ENCODE measurements at regions not wholly inside any gene's neighbourhood (a gene's known extent, or its start where the extent isn't known, plus 50 kb on each side); places are given as distances from the start of the nearest gene placed in this dataset.

DNA sequence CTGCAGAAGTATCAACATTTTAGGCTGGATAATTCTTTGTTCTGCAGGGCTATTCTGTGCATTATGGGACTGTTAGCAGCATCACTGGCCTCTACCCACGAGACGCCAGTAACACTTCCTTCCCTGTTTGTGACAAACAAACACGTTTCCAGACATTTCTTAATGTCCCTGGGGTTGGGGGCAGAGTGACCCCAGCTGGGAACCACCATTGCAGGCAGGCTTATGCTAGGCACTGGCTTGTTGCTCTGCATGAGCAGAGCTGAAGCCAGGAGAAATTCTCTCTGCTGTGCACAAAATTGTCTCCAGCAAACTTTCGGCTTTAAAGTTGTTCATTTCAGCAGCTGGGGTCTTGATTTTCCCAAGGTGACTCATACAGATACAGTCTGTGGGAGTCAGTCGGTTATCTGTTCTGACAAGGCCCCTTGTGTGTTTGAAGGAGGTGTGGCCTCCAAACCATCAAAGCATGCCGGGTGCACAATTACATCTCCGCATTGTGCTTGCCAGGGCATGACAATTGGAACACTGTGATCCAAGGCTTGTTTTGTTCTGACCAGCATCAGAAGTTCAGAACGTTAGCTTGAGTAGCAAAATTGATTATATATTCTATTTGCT is 156.4 kb upstream of the BOD1L1 start:
- WGBS, result 72% methylated on average over 8 of the region's 8 CpGs
- Histone ChIP-seq H3K27ac (ENCODE audit: low read depth in 1 of 2, low read length in 2 of 2) (no peak overlapping the region), H3K27me3 (ENCODE audit: control insufficient read depth in 4 of 4, insufficient read depth in 4 of 4, low read length in 3 of 4) (no peaks in the 10 kb centered on the region), H3K36me3 (ENCODE audit: control insufficient read depth in 4 of 4, insufficient read depth in 3 of 4, low read depth in 1 of 4, low read length in 3 of 4) (no peaks in the 10 kb centered on the region), H3K9ac (ENCODE audit: low read depth in 1 of 2, low read length in 2 of 2) (no peak overlapping the region), H3K4me1 (ENCODE audit: control insufficient read depth in 4 of 4, insufficient read depth in 4 of 4, low read length in 3 of 4) (no peaks in the 10 kb centered on the region), H3K4me3 (ENCODE audit: low read depth in 1 of 3, low read length in 3 of 3) (no peak overlapping the region), H3K9me3 (ENCODE audit: control insufficient read depth in 4 of 4, low read length in 3 of 4) (no peaks in the 10 kb centered on the region)
- no peak for DNase-seq (ENCODE audit: low spot score)
- TF ChIP-seq NR2F2 (IDR thresholded peaks at IDR 0.05) (no peak), HNF4G (IDR thresholded peaks at IDR 0.05) (no peak), JUND (IDR thresholded peaks at IDR 0.05) (no peak), RAD21 (IDR thresholded peaks at IDR 0.05) (no peak), GABPA (IDR thresholded peaks at IDR 0.05 in 1 of 2, conservative IDR thresholded peaks at IDR 0.05 in 1 of 2) (no peak), TAF1 (conservative IDR thresholded peaks at IDR 0.05) (no peak), FOXA1 (IDR thresholded peaks at IDR 0.05) (no peak), YY1 (IDR thresholded peaks at IDR 0.05) (no peak), RXRA (IDR thresholded peaks at IDR 0.05) (no peak), HNF4A (conservative IDR thresholded peaks at IDR 0.05) (no peak), EGR1 (IDR thresholded peaks at IDR 0.05; ENCODE audit: low read depth in 2 of 2) (no peak), FOXA2 (IDR thresholded peaks at IDR 0.05) (no peak), SP1 (IDR thresholded peaks at IDR 0.05) (no peak)
- TF ChIP-seq, protein P1, sequence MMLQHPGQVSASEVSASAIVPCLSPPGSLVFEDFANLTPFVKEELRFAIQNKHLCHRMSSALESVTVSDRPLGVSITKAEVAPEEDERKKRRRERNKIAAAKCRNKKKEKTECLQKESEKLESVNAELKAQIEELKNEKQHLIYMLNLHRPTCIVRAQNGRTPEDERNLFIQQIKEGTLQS (IDR thresholded peaks at IDR 0.05), result no peak
- TF ChIP-seq, protein P2, sequence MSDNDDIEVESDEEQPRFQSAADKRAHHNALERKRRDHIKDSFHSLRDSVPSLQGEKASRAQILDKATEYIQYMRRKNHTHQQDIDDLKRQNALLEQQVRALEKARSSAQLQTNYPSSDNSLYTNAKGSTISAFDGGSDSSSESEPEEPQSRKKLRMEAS (IDR thresholded peaks at IDR 0.05), result no peak
- TF ChIP-seq, protein P3, sequence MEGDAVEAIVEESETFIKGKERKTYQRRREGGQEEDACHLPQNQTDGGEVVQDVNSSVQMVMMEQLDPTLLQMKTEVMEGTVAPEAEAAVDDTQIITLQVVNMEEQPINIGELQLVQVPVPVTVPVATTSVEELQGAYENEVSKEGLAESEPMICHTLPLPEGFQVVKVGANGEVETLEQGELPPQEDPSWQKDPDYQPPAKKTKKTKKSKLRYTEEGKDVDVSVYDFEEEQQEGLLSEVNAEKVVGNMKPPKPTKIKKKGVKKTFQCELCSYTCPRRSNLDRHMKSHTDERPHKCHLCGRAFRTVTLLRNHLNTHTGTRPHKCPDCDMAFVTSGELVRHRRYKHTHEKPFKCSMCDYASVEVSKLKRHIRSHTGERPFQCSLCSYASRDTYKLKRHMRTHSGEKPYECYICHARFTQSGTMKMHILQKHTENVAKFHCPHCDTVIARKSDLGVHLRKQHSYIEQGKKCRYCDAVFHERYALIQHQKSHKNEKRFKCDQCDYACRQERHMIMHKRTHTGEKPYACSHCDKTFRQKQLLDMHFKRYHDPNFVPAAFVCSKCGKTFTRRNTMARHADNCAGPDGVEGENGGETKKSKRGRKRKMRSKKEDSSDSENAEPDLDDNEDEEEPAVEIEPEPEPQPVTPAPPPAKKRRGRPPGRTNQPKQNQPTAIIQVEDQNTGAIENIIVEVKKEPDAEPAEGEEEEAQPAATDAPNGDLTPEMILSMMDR (IDR thresholded peaks at IDR 0.05; ENCODE audit: low read depth, low read length, missing input control), result no peak
- TF ChIP-seq, protein P4, sequence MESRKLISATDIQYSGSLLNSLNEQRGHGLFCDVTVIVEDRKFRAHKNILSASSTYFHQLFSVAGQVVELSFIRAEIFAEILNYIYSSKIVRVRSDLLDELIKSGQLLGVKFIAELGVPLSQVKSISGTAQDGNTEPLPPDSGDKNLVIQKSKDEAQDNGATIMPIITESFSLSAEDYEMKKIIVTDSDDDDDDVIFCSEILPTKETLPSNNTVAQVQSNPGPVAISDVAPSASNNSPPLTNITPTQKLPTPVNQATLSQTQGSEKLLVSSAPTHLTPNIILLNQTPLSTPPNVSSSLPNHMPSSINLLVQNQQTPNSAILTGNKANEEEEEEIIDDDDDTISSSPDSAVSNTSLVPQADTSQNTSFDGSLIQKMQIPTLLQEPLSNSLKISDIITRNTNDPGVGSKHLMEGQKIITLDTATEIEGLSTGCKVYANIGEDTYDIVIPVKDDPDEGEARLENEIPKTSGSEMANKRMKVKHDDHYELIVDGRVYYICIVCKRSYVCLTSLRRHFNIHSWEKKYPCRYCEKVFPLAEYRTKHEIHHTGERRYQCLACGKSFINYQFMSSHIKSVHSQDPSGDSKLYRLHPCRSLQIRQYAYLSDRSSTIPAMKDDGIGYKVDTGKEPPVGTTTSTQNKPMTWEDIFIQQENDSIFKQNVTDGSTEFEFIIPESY (IDR thresholded peaks at IDR 0.05), result no peak
- TF ChIP-seq, protein P5, sequence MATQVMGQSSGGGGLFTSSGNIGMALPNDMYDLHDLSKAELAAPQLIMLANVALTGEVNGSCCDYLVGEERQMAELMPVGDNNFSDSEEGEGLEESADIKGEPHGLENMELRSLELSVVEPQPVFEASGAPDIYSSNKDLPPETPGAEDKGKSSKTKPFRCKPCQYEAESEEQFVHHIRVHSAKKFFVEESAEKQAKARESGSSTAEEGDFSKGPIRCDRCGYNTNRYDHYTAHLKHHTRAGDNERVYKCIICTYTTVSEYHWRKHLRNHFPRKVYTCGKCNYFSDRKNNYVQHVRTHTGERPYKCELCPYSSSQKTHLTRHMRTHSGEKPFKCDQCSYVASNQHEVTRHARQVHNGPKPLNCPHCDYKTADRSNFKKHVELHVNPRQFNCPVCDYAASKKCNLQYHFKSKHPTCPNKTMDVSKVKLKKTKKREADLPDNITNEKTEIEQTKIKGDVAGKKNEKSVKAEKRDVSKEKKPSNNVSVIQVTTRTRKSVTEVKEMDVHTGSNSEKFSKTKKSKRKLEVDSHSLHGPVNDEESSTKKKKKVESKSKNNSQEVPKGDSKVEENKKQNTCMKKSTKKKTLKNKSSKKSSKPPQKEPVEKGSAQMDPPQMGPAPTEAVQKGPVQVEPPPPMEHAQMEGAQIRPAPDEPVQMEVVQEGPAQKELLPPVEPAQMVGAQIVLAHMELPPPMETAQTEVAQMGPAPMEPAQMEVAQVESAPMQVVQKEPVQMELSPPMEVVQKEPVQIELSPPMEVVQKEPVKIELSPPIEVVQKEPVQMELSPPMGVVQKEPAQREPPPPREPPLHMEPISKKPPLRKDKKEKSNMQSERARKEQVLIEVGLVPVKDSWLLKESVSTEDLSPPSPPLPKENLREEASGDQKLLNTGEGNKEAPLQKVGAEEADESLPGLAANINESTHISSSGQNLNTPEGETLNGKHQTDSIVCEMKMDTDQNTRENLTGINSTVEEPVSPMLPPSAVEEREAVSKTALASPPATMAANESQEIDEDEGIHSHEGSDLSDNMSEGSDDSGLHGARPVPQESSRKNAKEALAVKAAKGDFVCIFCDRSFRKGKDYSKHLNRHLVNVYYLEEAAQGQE (IDR thresholded peaks at IDR 0.05), result no peak

All from liver (tissue), 8 donors.